ENCODE measurements at regions not wholly inside any gene's neighbourhood (a gene's known extent, or its start where the extent isn't known, plus 50 kb on each side); places are given as distances from the start of the nearest gene placed in this dataset.

DNA sequence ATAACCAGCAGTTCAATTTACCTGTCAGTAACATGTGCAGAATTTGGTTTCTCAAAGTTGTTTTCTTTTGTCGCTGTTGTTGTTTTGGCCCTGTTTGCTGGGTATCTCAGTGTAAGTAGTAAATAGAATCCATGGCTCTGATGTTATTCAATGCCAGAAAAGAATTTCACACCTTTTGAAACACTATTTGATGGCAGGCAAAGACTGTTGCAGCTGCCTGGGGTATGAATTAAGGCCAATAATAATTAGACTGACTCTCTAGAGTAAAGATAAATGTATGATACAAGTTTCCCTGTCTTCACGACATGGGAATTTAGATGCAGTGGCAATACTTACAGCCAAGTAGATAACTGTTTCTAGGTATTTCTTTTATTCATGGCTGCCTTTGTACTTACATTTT lies 281.4 kb downstream of the CD83 start (continued):
- no peak for TF ChIP-seq HMGXB4 (CRISPR knock-in tag; IDR thresholded peaks at IDR 0.05; ENCODE audit: borderline replicate concordance in 1 of 2, low read depth in 1 of 2)
- TF ChIP-seq ATF7-NPFF (CRISPR knock-in tag; IDR thresholded peaks at IDR 0.05; ENCODE audit: low read depth) = no peak
- TF ChIP-seq KAT2B (IDR thresholded peaks at IDR 0.05; ENCODE audit: borderline replicate concordance, low read depth, low read length) = no peak
- TF ChIP-seq, protein P1, sequence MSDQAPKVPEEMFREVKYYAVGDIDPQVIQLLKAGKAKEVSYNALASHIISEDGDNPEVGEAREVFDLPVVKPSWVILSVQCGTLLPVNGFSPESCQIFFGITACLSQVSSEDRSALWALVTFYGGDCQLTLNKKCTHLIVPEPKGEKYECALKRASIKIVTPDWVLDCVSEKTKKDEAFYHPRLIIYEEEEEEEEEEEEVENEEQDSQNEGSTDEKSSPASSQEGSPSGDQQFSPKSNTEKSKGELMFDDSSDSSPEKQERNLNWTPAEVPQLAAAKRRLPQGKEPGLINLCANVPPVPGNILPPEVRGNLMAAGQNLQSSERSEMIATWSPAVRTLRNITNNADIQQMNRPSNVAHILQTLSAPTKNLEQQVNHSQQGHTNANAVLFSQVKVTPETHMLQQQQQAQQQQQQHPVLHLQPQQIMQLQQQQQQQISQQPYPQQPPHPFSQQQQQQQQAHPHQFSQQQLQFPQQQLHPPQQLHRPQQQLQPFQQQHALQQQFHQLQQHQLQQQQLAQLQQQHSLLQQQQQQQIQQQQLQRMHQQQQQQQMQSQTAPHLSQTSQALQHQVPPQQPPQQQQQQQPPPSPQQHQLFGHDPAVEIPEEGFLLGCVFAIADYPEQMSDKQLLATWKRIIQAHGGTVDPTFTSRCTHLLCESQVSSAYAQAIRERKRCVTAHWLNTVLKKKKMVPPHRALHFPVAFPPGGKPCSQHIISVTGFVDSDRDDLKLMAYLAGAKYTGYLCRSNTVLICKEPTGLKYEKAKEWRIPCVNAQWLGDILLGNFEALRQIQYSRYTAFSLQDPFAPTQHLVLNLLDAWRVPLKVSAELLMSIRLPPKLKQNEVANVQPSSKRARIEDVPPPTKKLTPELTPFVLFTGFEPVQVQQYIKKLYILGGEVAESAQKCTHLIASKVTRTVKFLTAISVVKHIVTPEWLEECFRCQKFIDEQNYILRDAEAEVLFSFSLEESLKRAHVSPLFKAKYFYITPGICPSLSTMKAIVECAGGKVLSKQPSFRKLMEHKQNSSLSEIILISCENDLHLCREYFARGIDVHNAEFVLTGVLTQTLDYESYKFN (CRISPR knock-in tag; conservative IDR thresholded peaks at IDR 0.05) = no peak
- no peak for TF ChIP-seq NCOA1 (CRISPR knock-in tag; IDR thresholded peaks at IDR 0.05)
- no peak for TF ChIP-seq ELF3 (CRISPR knock-in tag; IDR thresholded peaks at IDR 0.05)
- no peak for TF ChIP-seq SRY (CRISPR knock-in tag; IDR thresholded peaks at IDR 0.05)
- TF ChIP-seq SPEN (CRISPR knock-in tag; IDR thresholded peaks at IDR 0.05; ENCODE audit: low read depth) = no peak

GRCh38 chr6:14399635-14400034 lies 282.1 kb downstream of the CD83 start:
- Histone ChIP-seq H3K9me3 (ENCODE audit: low read length) (no peaks in the 10 kb centered on the region), H3K36me3 (replicated peaks in 1 of 2; ENCODE audit: control insufficient read depth in 1 of 2, insufficient read depth in 2 of 2, low read length in 2 of 2) (no peaks in the 10 kb centered on the region), H3K79me2 (ENCODE audit: insufficient read depth, low read length) (no peaks in the 10 kb centered on the region), H3K4me2 (ENCODE audit: low read depth, low read length) (no peak overlapping the region), H4K20me1 (ENCODE audit: insufficient read depth, low read length) (no peaks in the 10 kb centered on the region), H3K4me3 (replicated peaks in 1 of 3; ENCODE audit: insufficient read depth in 1 of 3, low read depth in 2 of 3, low read length in 3 of 3) (no peak overlapping the region), H2AFZ (ENCODE audit: low read length) (no peak overlapping the region), H3K9ac (ENCODE audit: insufficient read depth, low read depth, low read length) (no peak overlapping the region), H3K4me1 (ENCODE audit: insufficient read depth, low read length) (no peaks in the 10 kb centered on the region), H3K27ac (ENCODE audit: extremely low read length, insufficient read depth, low read length) (no peak overlapping the region), H3K27me3 (ENCODE audit: control insufficient read depth in 1 of 2, insufficient read depth in 2 of 2, low read length in 2 of 2) (peaks cover 0 to 2% of the 10 kb centered on the region in 2 experiments; a peak in 2 of 5 replicates)
- FAIRE-seq (no peak), ATAC-seq (no peak), DNase-seq (ENCODE audit: low spot score) (no peak)
- no TSS peak for BruUV-seq (replicated peaks)
- TF ChIP-seq SATB2 (CRISPR knock-in tag; IDR thresholded peaks at IDR 0.05) = no peak
- TF ChIP-seq, protein P2, sequence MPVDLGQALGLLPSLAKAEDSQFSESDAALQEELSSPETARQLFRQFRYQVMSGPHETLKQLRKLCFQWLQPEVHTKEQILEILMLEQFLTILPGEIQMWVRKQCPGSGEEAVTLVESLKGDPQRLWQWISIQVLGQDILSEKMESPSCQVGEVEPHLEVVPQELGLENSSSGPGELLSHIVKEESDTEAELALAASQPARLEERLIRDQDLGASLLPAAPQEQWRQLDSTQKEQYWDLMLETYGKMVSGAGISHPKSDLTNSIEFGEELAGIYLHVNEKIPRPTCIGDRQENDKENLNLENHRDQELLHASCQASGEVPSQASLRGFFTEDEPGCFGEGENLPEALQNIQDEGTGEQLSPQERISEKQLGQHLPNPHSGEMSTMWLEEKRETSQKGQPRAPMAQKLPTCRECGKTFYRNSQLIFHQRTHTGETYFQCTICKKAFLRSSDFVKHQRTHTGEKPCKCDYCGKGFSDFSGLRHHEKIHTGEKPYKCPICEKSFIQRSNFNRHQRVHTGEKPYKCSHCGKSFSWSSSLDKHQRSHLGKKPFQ (CRISPR knock-in tag; IDR thresholded peaks at IDR 0.05; ENCODE audit: insufficient replicate concordance) = no peak
- ChIA-PET POLR2A (no interaction called here), CTCF (ENCODE audit: low intra/inter-chr PET ratio, low total read pairs) (no interaction called here)
- intact Hi-C loops (cut with micrococcal nuclease; ENCODE audit: unreplicated experiment) = no loop called here
- 3% methylated on average over 5 of the region's 5 CpGs for WGBS (ENCODE audit: low lambda C conversion rate)
- in situ Hi-C loops (cut with HindIII; ENCODE audit: extremely low pct_ligation_motif_present, low pct_unique_long_range_greater_than_20kb) = no loop called here

Measured in HepG2 (cell line).